GM18867 (cell line): ENCODE measurements at regions not wholly inside any gene's neighbourhood (a gene's known extent, or its start where the extent isn't known, plus 50 kb on each side); places are given as distances from the start of the nearest gene placed in this dataset.
"Not testable (repeated sequence)": the region's sequence is repeated elsewhere in the genome, so short reads cannot be mapped to it uniquely, and the experiment has no call there.

ENCODE experiments used
- ATAC-seq: cut with Tn5 transposase; IDR thresholded peaks from one replicate; pipeline ENCODE4 v1.9.1; 2021; ENCODE audit warnings: mild to moderate bottlenecking, moderate library complexity; ENCODE audit not compliant: unreplicated experiment

DNA sequence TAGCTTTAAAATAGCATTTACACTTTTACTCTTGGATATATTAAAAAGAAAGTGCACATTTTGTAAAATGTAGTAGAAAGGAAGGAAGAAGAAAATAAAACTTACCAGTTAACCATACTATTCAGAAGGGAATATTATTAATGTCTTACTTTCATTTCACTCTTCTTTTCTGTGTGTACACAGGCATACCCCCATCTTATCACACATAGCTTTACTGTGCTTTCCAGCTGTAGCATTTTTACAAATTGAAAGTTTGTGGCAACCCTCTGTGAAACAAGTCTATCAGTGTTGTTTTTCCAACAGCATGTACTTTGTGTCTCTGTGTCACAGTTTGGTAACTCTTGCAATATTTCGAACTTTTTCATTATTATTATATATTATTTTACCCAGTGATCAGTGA, 314.5 kb downstream of the UTRN start:
- ATAC-seq, result no peak

DNA sequence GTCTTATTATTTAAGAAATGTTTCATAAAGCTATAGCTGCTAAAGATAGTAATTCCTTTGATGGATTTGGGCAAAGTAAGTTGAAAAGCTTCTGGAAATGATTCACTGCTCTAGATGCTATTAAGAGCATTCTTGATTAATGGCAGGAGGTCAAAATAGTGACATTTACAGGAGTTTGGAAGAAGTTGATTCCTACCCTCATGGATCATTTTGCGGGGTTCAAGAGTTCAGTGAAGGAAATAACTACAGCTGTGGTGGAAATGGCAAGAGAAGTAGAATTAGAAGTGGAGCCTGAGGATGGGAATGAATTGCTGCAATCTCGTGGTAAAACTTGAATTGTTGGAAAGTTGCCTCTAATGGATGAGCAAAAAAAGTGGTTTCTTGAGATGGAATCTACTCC, 316.1 kb downstream of the UTRN start:
- ATAC-seq, result no peak

DNA sequence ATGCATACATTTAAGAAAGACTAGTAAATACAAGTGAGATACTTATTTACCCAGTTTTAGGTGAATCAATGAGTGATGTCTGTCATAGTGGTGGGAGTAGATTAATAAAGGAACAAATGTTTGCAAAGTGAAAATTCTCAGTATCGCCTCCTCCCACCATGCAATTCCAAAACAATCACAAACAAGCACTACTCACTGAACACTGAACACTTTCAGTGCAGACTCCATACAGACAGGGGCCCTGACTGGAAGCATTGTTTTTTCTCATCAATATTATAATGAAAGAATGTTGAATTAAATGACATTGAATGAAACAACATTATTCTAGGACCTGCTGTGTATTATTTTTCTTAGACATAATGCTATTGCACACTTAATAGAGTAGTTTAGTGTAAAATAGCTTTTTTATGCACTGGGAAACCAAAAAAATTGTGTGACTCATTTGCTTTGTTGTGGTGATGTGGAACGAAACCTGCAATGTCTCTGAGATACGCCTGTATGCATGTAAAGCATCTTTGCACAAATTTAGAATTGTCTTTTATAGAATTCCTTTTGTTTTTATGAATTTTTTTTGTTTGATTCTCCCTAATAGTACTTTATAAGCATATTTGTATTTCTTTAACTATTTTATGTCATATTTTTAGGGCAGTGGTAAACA, 317.5 kb downstream of the UTRN start:
- ATAC-seq, result no peak

GRCh38 chr6:144606083-144606482, 320.9 kb downstream of the UTRN start:
- ATAC-seq, result no peak

- ATAC-seq, result no peak
Observed at GRCh38 chr6:144607998-144608735, 323.0 kb downstream of the UTRN start.

GRCh38 chr6:144612811-144613210, 327.7 kb downstream of the UTRN start:
- ATAC-seq, result no peak

DNA sequence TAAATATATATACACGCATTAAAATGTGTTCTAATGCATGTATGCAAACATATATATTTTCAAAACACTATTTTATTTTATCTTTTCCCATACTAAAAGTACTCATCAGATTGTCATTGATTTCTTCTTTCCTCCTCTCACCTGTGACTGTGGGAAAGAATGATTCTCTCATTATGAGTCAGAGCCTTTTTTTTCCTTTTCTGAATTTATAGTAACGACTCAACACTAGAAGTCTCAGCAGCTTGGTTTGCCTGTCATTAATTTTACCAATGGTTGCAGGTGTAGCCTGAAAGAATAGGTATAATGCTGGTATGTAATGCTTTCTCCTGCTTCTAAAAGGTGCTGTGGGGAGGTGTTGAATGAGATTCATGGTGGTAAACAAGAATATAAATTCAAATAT, 328.7 kb downstream of the UTRN start:
- ATAC-seq, result peak; percentile 71

DNA sequence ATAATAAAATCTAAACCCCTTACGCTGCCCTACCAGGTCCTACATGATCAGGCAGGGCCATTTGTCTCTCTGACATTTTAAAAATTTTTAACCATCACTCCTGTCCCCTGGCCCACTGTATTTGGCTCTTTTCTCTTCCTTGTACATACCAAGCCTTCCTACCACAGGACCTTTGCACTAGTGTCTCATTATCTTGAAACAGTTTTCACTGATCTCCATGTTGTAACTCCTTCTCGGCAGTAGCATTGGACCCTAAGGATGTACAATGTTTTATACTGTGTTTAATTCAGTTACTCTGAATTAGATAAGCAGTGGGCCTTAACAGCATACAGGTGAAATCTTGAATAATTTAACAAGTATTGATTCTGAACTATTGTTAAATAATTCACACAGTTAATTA, 330.7 kb downstream of the UTRN start:
- no peak for ATAC-seq

- no peak for ATAC-seq
Observed at GRCh38 chr6:144617191-144617590, 332.1 kb downstream of the UTRN start.

DNA sequence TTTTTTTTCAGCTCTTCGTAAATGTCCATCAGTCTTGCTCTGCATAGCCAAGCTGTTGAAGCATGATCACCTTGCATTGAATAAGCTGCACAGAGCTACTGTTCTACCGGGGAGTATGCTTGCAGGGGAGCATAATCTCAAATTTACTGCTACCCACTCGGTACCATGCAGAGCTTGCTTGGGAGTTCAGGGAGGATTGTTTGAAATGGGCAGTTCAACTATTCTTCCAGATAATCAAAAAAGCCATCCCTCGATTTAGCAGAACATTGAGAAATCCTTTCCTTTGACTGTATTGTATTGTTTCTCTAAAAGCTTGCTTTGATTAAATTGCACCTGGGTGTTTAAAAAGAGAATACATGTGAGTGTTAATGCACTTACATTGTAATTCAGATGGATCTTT, 332.6 kb downstream of the UTRN start:
- no peak for ATAC-seq

- no peak for ATAC-seq
Observed at GRCh38 chr6:144619966-144620365, 334.8 kb downstream of the UTRN start.

GRCh38 chr6:144621332-144621731, 336.2 kb downstream of the UTRN start:
- no peak for ATAC-seq

DNA sequence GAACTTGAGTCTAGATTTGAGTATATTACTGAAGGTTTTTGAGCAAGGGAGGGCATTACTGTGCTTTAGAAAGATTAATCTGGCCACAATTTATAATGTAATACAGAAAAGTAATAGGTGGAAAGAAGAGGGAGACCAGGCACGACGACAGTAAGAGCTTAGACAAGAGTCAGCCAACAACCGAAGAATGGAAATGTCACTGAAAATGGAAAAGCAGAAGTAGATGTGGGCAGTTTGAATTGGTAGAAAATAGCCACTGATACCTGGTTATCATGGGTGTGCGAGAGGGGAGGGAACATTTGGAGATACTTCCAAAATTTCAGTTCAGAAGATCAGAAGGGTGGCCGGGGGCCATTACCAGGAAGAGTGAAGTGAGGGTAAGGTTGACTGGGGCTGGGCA, 339.1 kb downstream of the UTRN start:
- ATAC-seq, result no peak

DNA sequence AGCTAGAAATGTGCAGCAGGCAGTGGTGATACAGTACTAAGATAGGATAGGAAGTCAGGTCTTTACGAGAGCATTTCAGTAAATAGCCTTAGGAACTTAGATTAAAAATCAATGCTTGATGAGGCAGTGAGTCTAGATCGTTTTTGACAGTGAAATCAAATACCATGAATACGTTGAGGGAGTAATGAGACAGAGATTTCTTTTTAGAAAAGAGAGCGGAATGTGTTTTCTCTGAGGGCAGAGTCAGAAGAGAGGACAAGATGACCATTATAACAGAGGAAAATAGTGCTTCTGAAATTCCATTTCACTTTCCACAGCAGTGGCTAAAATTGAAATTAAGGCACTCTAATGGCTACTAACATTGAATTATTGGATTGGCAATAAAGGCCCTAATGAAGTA, 339.6 kb downstream of the UTRN start:
- ATAC-seq, result no peak

DNA sequence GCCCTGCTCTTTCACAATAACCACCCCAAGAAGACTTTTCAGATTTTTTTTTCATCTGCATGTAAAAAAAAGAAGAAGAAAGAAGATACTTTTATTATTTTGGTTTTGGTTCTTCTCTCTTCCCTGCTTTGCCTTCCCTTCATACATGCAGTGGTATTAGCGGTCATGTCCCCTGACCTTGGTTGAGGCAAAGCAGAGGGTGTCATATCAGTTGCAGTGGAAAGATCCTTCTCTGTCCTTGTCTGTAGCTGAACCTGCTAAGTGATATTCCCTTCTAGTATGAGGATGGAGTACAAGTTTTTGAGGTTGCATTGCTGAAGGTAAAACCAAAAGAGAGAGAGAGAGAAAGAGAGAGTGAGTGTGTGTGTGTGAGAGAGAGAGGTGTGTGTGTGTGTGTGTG, 345.7 kb downstream of the UTRN start:
- ATAC-seq, result no peak

- no peak for ATAC-seq
Observed at GRCh38 chr6:144632266-144632665, 347.1 kb downstream of the UTRN start.

DNA sequence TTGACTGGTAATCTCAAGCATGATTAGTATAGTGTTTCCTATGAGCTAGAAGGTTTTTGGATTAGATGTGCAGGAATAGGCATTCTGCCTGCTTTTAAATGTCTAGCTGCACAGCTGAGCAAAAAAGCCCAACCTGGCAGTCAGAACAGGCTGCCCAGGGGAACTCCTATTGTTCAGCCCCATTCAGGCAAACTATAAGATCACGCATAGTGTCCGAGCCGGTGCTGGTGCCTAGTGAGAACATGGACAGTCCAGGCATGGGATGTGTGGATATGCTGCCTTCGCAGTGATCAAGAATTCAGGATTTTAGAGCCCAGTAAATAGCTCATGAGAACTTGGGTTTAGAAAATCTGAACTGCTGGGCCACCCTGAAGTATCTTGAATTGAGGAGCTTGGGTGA, 348.8 kb downstream of the UTRN start:
- ATAC-seq, result no peak

DNA sequence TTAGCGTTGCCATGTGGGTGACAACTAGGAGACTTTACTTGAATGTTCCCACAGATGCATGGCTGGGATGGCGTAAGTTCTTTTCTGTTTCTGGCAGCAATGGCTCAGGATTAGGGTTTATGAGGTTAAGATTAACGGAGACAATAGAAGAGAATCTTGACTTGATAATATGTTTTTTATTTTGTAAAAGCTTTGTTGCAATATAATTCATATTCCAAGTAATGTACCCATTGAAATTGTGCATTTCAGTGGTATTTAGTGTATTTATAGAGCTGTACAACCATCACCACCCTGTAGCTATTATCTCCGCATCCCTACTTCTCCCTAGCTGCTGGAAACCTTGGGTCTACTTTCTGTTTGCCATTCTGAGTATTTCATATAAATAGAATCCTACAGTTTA, 349.2 kb downstream of the UTRN start:
- ATAC-seq, result no peak

DNA sequence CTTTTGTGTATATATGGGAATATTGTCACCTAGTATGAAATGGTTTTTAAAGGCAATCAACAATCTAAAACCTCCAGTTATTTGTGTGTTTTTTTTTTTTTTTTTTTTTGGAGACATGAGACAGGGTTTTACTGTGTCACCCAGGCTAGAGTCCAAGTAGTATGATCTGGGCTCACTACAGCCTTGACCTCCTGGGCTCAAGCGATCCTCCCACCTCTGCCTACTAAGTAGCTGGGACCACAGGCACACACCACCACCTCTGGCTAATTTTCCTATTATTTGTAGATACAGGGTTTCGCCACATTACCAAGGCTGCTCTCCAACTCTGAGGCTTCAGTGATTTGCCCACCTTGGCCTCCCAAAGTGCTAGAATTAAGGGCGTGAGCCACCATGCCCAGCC, 349.9 kb downstream of the UTRN start:
- no peak for ATAC-seq

- ATAC-seq, result not testable (repeated sequence)
Observed at GRCh38 chr6:144636025-144636424, 350.9 kb downstream of the UTRN start.

DNA sequence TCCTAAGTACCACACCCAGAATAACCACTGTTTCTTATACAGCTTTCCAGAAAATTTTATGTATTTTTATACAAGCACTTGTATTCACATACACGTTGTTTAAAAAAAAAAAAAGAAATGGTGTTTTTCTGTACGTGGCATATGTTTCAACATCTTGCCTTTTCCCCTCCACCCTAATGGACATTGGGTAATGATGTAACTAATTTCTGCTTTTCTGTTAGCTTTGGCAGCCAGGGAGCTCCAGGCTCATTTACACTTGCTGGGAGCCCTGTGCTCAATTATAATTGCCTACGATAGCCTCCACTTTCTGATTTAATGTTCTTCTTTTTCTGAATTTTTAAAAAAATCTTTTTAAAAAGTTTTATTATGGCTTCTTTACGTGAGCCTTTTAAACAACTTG, 352.4 kb downstream of the UTRN start:
- ATAC-seq, result no peak

- ATAC-seq, result no peak
Observed at GRCh38 chr6:144639654-144640053, 354.5 kb downstream of the UTRN start.

DNA sequence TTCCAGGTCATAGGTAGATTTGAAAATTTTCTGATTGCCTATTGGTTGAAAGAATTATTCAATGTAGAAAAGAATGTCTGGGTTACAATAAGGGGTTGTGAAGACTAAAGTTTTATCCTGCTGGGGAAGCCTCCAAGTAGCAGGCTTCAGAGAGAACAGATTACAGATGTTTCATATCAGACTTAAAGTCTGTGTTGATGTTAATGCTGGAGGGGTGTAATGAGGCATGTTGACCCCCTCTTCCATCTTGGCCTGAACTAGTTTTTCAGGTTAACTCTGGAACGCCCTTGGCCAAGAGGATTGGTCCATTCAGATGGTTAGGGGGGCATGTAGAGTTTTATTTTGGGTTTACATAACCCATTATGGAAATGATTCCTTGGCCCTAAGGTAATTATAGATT, 356.2 kb downstream of the UTRN start:
- no peak for ATAC-seq
